GM19240 (cell line): ENCODE measurements at regions not wholly inside any gene's neighbourhood (a gene's known extent, or its start where the extent isn't known, plus 50 kb on each side); places are given as distances from the start of the nearest gene placed in this dataset.
A peak's percentile ranks its signal among the peaks of the same experiment; 100 is the strongest.
"Not testable (repeated sequence)": the region's sequence is repeated elsewhere in the genome, so short reads cannot be mapped to it uniquely, and the experiment has no call there.

Source experiments
- DNase-seq: peaks from one replicate; pipeline ENCODE4 v3.0.0; 2011; ENCODE audit warnings: low spot score; ENCODE audit not compliant: insufficient read length

DNA sequence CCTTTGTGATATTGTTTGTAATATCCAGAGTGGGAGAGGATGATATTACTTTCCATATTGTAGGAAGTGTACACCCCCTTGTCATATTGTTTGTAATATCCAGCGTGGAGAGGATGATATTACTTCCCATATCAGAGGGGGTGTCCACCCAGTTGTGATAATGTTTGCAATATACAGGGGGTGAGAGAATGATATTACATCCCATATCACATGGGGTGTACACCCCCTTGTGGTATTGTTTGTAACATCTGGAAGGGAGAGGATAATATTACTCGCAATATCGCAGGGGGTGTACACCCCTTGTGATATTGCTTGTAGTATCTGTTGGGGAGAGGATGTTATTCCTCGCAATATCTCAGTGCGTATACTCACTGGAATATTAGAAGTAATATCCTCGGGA lies 61.5 kb downstream of the PRSS23 start:
- no peak for DNase-seq

DNA sequence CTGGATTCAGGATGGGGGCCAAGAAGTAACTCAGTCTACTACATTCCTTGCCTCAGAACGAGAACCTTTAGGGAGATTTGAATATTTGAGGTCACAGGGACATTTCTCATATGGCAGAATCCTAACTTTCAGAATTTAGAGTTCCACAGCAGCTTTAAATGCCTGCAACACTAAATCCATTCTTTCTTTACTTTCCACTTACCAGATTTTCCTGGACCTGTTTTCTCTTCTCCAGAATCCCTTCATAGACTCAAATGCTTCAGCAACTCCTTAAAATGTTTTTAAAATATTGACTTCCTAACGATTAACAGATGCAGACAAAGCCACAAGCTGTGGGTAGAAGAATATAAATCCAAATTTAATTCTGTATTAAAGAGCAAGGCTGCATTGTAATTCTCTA lies 63.1 kb downstream of the PRSS23 start:
- no peak for DNase-seq

DNA sequence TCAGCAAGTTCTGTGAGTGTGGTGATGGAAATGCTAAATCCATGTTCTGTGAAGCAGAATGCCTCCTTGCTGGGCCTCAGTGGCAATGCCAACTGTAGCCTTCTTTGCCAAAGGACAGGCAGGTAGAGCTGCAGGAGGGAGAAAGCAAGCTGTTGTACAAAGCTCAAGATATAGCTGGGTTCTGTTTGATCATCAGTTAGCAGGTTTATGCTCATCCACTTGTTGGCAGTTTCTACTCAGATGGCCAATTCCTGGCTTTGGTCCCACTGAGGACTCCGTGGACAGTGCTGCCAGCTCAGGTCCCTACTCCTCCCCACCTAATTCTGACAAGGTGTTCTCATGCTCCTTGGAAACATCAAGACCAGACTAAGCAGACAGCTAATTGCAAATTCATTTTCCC lies 65.1 kb downstream of the PRSS23 start:
- DNase-seq = no peak

DNA sequence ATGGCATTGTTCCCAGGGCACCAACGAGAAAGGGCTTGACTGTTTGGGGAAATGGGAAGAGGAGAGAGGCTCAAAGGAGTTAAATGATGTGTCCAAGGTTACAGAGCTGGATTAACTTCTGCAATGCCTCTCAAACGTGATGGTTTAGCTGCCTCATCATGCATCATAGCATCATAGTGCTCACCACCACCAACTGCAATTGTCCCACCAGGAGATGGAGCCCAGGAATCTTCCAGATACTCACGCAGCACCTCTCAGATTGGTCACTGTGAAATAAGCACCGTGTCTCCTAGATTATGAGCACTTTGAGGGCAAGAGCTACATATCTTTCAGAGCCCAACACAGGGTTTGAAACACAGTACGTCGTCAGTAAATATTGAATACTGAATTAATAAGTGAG lies 69.2 kb downstream of the PRSS23 start:
- DNase-seq = no peak

DNA sequence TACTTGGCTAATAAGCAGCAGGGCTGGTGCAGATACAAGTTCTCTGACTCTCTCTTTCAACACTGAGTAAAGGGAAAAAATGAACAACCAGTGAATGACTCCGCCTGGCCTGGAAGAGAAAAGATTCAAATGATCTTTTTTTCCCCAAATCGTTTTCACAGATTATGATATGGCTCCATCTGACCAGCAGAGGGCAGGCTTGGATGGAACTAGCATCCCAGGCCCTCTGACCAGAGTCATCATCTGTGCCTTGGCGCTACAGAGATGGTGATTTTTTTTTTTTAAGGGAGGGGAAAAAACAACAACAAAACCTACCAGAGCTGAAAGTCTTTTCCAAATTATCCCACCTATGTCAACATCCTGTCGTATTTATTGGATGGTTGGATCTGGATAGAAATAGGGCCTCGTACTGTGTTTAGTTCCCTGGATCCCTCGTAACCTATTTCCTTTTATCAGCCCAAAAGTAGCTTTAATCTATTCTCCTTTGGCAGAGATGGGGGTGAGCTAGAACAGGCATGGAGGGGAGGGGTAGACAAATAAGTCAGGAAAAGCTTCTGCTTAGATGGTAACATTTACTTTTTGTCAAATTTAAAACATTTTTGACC lies 69.7 kb downstream of the PRSS23 start:
- peak; percentile 43 for DNase-seq

DNA sequence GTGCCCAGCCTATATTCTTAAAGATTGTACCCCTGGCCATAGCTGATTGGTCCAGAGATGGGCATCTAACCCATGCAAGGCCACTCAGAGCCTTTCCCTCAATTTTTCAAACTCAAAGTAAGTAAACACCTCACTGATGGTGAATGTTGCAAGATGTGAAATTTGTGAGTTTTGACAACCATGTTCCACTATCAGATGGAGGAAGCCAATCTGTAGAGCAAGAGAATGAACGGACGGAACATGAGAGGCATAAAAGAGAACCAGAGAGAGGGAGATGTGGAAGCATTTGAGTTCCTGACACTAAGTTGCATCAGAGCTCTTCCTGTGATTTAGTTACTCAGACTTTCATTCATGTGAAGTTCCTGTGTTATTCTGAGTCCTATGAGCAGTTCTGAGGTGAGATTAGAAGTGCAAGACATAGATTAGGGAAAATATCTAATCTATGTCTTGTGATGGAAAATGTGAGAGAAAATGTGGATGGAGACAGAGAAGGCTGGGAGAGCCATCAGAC lies 73.3 kb downstream of the PRSS23 start:
- DNase-seq = no peak

DNA sequence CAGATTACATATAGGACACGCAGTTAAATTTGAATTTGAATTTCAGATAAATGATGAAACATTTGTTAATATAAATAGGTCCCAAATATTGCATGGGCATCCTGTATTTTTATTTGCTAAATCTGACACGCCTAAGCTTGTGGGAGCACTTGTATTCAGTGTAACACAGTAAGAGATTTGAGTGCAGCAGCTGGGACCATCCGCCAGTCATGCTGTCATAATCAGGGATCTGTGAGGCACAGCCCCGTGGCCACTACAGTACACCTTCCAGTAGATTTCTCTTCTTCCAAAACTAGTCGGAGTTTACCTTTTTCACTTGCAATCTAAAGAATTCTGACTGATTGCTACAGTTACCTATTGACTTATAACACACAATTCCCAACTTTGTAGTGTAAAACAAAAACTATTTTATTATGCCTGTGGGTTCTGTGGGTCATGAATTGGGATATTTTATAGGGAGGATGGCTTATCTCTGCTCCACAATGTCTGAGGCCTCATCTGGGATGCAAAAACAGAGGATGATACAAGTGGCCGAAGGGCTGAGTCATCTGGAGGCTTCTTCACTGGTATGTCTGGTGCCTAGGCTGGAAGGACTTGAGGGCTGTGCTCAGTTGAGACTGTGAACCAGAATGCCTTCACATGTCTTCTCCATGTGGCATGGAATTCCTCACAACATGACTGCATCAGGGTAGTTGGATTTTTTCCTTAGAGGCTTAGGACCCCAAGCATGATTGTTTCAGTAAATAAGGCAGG lies 74.1 kb downstream of the PRSS23 start:
- DNase-seq = no peak

DNA sequence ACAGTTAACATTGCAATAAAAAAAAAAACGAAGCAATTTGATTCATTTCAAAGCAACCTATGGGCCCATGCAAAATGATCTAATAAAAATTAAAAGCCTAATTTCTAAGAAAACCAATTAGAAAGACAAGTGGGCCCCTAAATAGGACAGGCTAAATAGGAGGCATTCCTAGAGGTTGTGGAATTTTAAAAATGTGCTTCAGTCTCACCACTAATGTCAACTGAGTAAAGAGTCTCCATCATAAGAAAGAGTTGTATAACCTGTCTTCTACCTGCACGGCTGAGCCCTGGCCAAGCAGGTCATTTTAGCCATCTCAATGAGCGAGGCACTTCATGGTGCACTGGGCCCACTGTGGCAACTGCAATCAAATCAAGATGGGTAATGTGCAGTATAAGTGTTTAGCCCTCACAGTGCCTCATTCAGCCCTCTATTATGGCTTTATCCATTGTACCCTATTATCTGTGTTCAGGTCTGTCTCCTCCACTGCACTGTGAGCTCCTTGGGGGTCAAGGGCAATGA lies 76.4 kb downstream of the PRSS23 start:
- DNase-seq = no peak

DNA sequence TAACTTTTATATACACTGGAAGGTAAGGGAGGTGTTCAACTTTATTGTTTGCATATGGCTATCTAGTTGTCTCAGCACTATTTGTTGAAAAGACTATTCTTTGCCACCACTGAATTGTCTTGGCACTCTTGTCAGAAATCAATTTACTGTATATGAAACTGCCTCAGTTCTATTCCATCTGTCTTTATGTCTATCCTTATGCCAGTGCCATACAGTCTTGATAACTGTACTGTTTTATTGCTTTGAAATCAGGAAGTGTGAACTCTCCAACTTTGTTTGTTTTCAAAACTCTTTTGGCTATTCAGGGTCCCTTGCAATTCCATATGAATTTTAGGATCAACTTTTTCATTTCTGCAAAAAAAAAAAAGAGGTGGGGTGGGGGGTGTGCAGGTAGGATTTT lies 77.2 kb downstream of the PRSS23 start:
- no peak for DNase-seq

DNA sequence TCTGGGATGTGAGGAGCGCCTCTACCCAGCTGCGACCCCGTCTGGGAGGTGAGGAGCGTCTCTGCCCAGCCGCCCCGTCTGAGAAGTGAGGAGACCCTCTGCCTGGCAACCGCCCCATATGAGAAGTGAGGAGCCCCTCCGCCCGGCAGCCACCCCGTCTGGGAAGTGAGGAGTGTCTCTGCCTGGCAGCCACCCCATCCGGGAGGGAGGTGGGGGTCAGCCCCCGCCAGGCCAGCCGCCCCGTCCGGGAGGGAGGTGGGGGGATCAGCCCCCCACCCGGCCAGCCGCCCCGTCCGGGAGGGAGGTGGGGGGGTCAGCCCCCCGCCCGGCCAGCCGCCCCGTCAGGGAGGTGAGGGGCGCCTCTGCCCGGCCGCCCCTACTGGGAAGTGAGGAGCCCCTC lies 76.0 kb downstream of the FZD4 start:
- not testable (repeated sequence) for DNase-seq

DNA sequence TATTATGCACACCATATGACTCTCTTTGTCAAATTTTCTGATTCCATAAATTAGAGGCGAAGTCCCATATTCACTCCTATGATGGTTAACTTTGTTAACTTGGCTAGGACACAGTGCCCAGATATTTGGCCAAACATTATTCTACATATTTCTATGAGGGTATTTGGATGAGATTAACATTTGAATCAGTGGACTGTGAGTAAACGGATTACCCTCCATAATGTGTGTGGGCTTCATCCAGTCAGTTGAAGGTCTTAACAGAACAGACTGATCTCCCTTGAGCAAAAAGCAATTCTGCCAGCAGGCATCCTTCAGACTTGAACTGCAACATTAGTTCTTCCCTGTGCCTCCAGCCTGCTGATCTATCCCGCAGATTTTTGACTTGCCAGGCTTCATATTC lies 69.9 kb downstream of the FZD4 start:
- no peak for DNase-seq

DNA sequence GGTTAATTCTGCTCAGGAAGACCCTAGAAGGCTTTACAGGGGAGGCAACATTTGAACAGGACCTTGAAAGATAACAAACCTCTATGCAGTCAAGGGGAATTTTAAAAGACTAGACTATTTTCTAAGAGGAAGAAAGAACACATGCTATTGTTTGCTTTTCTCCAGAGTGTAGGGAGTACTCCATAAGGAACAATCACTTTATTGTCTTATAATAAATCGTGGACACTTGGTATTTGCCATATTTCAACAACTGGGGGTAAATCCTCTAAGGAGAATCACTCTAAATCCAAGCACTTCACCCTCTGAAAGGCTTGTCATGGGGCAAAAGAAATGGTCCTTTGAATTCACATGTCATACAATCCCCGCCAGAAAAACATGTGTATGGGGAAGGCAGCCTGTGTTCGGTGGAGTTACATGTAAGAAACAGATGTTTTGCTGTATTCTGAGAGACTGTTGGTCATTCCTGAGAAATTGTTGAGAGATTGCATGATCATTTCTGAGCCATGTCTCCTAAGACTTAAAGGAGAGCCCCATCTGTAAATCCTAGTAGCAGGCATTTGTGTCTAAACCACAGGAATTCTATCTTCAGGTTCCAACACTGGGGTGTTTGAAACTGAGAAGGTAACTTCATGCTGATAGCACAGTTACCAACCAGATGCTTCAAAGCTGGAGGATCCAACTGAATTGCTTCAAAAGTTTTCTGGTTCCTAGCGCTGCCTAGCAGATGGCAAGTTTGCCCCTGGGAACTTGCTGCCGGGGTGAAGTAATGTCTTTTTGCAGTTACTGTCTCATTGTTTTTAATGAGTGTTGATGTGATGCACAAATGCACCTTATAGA lies 66.8 kb downstream of the FZD4 start:
- no peak for DNase-seq

DNA sequence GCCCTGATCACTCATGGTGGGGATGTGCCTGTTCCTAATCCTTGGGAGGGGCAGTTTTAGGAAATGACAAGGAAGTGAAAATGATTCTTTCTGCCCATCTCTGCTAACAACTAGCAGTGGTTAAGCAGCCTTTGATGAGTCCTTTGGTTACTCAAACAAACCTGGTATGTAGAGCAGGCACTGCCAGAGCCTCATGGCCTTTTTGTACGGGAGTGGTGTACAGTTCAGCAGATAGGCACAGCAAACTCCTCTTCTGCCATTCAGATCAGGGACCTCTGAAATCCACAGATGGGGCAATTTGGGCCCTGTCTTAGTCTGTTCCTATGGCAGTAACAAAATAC lies 66.2 kb downstream of the FZD4 start:
- no peak for DNase-seq

DNA sequence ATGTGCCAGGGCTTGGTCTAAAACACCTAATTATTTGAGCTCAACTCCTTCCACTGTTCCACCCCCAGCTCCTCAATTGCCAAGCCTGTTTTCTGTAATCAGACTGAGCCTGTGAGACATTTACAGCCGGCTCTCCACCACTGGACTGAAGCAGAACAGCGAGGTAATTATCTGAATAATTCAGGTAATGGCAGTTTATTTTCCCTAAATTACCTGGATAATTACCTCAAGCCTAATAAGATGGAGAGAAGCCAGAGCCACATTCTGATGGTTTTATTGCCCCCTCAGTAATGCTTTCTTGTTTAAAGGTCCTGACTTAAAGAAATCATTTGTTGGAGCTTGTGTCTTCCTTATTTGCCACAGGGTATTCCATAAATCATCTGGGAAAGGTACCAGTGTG lies 64.2 kb downstream of the FZD4 start:
- DNase-seq = no peak

DNA sequence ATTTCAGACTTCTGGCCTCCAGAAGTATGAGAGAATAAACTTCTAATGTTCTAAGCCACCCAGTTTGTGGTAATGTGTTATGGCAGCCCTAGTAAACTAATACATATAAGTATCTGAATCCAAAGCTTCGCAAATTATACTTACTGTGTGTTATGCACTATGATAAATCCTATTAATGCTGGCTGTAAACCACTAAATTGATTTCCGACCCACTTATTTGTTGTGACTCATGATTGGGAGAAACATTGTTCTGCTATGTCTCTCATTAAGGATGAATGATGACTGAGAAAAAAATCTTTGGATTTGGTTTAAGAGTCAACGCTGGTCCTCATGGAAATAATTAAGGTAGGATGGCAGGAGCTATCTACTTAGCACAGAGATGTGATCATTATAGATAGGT lies 62.0 kb downstream of the FZD4 start:
- DNase-seq = no peak
